ENCODE measurements at regions not wholly inside any gene's neighbourhood (a gene's known extent, or its start where the extent isn't known, plus 50 kb on each side); places are given as distances from the start of the nearest gene placed in this dataset.

DNA sequence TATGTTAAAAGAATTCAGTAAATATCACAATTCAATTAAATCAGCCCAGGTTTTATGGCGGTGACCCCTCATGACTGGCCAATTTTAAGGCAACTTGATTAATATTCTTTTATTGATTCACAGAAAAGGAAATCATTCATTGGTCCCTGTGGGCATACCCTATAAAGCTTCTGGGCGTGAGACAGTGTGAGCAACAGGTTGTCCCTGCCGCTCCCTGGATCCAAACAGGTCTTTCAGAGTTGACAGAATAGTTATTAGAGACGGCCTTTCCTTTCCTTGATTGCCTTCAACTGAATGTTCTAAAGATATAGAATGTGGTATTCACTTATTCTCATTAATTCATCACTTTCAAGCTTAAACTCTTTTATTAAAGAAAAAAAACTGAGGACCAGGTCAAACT, 433.9 kb downstream of the KCNJ2 start:
- DNase-seq: no peak

DNA sequence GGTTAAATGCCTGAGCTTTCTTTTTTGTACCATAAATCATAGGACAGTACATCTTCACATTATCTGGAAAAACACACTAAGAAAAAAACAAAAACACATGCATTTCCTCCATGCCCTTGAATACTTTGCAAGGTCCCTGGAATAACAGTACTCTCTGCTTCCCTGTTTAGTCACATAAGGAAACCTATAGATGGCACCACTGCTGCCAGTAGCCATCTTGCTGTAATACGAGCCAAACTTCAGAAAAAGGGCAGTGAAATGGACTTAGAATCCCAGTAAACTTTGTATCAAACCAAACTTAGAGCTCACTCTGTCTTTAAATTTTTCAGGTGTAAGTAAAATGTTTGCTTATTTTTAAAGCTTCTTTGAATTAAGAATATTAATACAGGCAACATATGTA, 435.5 kb downstream of the KCNJ2 start:
- no peak for DNase-seq

DNA sequence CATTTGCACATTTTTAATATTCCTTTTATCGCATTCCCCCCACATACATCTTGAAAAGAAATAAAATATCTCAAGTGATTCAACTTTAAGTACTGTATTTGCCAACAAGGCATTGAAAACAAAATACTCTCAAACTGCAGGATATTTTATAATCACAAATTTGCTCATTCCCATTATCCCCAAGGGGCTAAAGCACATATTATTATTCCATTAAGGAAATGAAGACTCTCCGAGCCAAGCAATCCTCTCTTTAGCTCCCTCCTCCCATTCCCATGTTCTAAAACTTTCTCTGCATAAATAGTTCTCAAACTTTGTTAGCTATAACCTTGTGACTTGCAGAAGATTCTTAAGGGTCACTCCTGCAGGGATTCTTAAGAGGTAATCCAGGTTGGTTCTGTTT, 436.8 kb downstream of the KCNJ2 start:
- no peak for DNase-seq

DNA sequence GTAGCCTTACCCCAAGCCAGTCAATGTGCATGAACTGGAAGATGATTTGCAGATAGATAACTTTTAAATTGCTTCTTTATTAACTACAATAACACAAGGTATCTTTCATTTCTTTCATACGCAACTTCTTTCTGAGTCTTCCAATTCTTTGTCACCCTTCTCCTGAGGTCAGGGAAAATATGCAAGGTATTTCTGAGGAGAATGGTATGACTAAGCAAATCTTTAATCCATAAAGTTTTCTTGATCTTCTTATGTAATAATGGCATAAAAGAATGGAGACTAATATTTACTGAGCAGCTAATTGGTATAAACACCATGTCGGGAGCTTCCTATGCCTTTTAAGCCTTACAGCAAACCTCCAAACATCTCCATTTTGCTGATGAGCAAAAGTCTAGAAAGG, 438.9 kb downstream of the KCNJ2 start:
- no peak for DNase-seq

DNA sequence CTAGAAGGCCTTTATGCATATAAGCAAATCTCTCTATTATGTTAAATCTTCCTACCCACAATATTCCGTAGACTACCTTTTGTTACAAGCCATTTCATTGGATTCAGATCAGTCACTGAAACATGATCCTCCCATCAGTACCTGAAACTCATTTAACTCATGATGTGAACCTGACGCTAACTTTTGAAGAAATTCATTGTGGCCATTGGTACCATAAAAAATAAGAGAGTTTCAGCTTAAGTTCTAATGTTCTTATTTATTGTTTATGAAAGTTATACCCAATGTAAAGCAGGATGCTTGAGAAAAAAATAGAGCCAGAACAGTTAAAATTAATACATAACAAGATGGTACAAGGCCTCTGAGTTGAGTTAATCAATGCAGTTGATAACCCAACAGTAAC, 439.6 kb downstream of the KCNJ2 start:
- no peak for DNase-seq

DNA sequence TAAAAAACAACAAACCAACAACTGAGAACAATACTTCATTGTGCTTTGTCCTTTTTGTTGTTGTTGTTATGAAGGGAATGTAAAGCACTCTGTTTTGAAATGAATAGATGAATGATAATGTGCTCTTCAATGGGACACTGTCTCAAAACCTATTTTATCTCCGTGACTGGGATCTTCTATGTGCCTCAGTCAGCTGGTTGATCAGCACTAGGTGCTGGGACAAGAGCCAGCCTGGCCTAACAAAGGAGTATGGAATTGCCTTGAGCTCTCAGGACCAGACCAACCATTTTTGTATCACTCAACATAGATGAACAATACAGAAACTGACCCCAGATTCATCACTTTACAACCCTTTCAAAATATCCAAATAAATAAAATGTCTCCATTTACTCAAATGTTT, 440.2 kb downstream of the KCNJ2 start:
- no peak for DNase-seq

DNA sequence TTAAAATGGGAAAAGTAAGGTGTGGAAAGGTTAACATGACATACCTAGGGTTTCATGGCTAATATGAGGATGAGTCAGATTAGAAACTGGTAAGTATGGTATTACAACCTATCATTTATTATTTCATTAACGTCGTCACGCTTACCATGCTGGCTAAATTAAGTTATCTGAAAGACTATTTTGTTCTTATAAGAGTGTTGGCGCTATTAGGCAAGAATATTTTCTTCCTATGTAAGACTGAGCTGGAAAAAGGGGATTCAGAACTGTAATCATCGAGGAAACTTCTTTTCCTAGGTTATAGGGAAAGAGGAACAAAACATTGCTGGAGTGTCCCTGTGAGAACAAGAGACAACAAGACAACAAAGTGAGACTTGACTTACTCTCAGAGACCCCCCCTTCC, 440.8 kb downstream of the KCNJ2 start:
- no peak for DNase-seq

DNA sequence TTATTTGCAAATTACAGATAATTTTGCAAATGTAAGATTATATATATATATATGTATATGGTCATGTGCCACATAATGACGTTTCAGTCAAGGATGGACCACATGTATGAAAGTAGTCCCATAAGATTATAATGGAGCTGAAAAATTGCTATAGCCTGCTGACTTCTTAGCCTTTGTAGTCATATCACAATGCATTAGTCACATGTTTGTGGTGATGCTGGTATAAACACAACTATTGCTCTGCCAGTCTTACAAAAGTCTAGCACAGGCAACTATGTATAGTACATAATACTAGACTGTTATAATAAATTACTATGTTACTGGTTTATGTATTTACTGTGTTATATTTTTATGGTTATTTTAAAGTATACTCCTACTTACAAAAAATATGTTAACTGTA, 444.3 kb downstream of the KCNJ2 start:
- DNase-seq: no peak

DNA sequence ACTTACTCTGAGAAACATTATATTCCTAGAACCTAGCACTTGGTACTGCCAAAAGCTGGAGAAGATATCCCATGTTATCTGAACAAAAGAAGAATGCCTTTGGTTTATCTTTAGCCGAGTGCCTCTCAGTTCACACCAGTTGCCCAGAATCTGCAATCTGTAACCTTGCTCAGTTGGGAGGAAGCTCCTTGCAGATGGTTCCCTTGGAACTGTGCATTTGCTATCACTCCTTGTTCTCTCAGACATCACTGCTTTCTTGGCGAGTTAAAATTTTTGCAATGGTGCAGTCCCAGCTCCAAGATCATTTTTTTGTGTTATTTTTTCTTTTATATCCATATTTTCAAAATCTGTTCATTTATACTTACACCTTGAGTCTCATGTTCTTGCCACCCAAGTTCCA, 446.5 kb downstream of the KCNJ2 start:
- DNase-seq: no peak

DNA sequence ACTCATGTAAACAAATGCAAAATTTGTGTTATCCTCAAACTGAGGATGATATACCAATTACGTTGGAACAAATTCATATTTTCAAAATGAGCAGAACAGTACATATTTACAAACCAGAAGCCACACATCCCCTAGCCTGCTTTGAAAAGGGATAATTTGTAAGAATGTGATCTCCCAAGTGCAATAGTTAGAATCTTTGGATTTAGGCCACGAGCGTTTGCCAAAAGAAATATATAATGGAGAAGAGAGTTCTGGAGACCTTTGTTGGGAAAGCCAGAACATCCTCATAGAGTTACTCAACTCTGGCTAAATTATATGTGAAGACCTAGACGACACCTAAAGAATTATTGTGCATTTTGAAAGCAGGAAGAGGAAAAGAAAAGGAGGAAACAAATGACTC, 449.3 kb downstream of the KCNJ2 start:
- DNase-seq: no peak

DNA sequence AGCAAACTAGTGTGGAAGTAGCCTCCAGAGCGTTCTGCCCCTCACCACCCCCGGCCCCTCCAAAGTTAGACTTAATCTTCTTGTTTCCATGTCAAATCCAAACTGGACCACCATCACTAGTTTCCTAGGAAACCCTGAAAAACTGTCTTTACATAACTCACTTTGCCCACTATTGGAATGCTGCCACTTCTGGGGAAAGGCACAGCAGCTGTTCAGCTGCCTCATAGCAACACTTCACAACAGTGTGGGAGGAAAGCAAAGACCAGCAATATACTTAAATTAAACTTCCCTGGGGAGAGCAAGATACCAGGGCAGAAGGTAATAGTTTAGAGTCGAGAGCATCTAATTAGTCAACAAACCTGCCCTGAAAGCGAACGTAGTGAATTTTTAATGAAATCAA, 452.2 kb downstream of the KCNJ2 start:
- peak; percentile 86 for DNase-seq

DNA sequence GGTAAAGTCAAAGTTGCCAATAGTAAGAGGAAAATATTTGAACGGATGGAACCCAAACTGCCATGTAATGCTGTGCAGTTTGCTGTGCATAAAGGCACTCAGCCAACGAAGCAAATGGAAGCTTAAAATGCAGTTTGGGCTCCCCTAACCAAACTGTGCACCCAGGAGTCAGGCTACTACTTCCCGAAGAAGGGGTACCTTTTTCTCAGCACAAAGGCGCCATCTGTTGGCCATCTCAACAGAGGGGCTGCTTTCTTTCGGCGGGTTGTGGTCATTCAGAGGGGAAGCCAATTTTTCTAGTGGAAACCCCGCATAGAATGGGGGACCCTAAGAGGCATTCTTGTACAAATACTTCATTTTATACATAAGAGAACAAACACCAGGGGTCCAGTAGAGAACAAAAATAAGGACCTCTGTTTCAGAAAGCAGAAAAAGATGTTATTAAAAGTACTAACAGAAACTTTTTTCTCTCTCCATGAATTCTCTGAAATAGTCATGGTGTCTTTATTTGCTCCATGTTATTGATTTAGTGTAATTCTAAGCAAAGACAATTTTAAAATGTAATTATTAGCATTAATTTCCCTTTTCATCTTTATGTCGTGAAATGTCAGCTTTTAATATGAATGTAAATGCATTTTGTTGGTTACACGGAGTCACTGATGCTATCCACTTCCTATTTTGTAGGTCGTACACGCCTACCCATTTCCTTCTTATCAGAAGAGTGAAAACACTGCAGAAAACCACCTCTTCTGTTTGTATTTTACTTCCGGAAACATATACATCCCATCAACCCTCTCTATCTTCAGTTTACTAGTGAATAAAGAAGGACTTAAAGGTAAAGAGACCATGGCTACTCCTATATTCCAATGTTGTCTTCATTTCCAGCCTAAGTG, 453.3 kb downstream of the KCNJ2 start:
- DNase-seq: peak; percentile 52

DNA sequence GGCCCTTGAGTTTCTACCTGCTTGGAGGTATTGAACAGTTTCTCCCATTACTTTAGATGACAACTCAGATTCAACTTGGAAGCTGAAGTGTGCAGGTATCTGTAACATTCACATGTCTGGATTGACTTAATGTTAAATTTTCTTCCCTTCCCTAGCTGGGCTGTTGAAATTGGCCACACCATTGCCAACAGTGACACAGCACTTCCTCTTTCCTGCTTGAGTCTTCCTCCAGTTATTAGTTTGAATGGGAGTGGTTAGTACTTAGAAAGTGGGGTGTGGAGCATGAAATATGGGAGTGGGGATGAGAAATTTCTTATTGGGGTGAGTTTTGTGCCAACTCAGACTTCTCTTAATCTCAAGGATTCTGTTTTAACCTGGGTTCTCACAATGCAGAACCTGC, 454.9 kb downstream of the KCNJ2 start:
- DNase-seq: no peak

DNA sequence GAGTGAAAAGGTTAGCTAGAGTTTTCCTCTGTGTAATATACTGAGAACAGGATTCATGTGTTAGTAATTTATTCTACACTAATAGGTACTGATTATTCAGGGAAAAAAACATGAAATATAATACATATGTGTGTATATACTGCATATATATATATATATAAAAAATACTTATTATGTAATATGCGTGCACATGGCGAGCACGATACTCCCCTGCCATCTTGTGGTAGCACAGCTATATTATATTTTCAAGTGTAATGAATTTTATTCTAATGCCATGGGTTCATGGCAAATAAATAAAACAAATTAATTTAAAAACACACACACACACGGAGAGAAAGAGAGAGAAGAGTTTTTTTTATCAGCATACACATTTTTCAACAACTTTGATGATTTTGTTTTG, 460.6 kb downstream of the KCNJ2 start:
- no peak for DNase-seq

DNA sequence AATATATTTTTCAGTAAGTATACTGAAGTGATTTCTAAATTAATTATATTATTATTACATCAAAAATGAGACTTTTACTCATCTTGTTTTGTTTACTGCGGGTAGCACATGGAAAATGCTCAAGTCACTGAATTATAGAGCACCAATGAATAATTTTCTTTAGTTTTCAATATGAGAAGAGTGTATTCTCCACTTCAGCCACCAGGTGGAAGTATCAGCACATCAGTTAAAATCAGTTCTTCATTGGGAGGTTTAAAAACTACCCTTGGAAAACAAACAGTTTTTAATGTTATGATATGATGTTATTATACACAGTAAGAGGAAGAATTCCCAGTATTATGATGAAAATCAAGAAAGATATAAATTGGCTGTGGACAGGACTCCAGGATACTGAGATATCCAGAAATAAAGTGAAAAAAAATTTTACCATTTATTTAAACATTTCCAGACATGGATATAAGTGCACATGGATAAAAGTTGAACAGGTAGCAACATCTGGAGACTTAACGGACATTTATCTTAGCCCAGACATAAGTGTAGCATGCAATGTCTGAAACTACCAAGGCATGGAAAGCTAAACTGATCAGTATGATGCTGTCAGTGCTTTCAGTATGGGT, 467.3 kb downstream of the KCNJ2 start:
- peak; percentile 15 for DNase-seq

DNA sequence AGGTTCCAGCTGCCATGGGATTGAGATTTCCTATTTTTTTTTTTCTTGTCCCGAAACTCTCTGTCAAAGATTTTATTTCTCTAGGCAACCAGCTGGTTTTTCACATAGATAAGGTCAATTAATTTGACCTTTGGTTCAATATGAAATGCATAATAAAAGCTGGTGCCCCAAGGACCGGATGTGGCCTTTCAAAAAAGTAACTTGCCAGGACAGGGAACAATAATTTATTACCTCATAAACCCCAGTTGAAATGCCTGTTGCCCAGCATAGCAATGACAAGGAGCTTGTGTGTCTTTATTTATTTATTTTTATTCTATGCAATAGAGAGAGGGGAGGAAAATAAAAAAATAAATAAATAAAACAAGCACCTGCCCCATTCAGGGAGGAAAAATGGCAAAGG, 472.7 kb downstream of the KCNJ2 start:
- DNase-seq: no peak

DNA sequence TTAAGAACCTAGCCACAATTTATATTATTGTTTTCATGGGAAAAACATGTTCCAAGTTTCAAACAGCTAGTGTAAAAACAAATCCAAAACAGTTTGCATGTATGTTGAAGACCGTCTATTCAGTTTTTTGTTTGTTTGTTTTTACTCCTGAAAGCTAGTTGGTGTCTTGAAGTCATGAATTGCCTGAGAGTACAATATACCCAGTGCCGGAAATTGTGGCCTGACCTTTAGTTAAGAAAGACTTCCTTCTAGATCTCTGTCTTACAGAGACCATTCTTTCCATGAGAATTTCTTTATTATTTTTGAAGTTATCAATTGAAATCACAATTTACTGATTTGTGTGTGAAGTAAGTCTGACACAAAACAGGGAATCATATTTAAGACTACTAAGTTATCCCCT, 474.8 kb downstream of the KCNJ2 start:
- no peak for DNase-seq

DNA sequence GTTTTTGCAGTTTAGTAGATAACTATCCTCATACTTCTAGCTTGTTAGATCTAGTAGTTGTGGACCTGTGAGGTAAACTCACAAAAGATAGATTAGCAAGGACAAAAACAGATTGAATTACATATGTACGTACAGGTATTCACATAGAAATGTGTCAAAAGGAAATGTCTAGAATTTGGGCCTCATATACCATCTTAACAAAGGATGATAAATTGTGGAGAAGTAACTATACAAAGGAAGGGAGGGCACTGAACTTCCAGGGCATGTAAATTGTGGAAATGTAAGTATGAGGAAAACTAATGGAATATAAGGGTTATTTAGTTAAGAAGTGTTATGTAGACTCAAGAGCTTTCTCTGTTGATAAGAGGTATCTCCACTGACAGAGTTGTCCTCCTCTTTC, 477.3 kb downstream of the KCNJ2 start:
- no peak for DNase-seq

DNA sequence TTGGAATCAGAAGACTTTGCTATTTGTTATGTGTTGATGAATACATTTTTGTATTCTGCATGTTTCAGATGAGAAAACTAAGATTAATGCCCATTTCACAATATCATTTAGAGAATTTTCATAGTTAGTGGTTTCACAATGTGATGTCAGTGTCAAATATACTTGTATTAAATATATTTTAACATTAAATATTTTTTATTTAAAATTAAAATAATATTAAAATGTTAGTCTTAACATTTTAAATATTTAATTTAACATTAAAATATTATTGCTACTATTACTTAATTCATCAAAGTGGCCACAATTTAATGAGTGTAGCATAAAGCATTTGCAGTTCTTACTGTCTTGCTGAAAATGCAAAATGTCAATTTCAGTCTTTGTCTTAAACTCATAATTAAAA, 478.8 kb downstream of the KCNJ2 start:
- DNase-seq: no peak

DNA sequence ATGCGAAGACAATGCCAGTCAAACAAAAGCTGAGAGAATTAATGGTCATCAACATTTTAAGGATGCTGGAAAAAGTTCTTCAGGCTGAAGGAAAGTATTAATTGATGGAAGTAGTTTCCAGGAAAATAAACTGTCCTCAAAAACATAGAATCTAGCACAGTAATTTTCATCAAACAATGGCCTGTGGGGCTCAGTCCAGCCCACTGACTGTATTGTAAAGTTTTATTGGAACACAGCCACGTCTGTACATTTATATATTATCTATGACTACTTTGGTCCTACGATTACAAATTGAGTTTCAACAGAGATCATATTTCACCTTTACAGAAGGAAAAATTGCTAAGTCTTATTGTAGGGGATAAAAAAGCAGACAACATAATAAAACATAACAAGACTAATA, 484.5 kb downstream of the KCNJ2 start:
- no peak for DNase-seq

DNA sequence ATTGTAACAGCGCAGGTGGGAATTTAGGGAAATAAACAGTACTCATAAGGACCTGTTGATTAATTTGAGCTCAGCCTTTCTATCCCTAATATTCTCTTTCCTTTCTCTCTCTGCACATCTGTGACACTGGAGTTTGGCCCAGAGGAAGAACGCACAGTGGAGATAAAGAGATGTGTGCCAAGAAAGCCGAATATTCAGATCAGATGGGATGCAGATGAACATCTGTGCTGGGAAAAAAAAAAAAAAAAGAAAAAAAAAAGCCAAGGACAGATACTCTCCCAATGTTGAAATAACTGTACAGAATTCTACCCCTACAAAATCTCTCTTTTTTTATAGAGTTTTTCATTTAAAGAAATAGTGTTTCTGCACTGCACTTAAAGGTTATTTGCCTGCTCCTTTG, 485.4 kb downstream of the KCNJ2 start:
- DNase-seq: peak; percentile 62

DNA sequence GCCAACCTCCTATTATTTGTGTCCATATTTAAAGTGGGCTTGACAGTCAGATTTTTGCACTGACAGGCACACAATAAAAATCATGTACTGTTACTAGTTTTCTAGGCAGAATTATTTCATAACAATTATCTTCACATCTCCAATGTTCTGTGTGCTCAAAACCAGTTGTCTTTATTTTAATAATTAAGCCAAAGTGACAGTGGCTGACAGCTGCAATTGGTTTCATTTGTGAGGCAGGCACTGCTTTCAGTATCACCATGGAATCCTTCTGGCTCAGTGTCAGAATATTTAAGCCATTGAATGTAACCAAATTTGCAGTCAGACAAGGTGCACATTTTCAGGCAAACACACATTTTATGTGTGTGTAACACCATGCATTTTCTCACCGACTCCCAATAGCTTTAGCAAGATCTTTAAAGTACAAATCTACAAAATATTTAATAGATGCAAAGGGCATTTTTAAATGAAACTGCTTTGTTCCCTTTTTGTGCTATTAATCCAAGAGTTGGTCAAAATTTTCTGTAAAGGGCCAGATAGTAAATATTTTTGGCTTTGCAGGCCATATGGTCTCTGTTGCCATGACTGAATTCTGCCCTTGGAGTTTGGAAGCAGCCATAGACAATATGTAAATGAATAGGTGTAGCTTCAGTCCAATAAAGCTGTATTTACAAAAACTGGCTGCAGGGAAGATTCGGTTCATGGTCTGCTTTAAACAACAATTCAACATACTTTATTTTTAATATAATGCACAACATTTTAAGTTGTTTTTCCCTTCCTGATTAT, 486.0 kb downstream of the KCNJ2 start:
- DNase-seq: no peak

DNA sequence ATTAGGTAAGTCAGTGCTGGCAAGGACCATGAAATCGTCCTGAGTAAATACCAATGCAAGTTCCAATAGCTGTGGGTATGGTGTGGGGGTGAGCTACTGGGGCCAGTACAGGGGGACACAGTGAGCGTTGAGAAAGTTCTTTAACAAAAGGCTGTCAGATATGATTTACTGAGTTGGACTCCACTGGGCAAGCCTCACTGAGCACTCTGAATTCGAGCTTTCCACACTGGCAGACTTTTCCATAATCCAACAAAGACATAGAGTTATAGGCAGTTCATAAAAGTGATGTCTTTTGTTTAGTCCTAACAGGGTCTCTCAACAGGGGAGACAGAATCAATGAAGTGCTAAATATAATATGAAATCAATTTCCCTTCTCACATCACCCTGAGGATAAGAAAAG, 489.0 kb downstream of the KCNJ2 start:
- no peak for DNase-seq

DNA sequence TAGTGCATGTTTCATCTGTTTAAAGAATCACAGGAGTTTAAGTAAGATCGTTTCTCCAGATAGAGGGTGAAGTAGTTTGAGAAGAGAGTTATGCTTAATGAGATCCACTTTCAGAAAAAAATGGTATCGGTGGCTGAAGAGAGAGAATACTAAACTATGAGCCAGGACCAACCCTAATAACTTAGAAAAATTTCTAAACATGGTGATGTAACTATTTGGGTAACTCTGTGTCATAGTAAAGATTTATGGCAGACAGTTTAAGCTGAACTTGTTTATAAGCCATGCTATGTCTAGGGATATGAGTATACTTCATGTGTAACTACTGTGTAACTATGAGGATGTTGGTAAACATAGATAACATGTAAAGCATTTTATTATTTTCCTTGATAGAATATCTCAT, 489.5 kb downstream of the KCNJ2 start:
- no peak for DNase-seq

All from NCI-H2171 (cell line).